CD4-positive, alpha-beta T cell treated with Interleukin-4 for 4 hours (primary cell): ENCODE measurements at regions not wholly inside any gene's neighbourhood (a gene's known extent, or its start where the extent isn't known, plus 50 kb on each side); places are given as distances from the start of the nearest gene placed in this dataset.
A peak's percentile ranks its signal among the peaks of the same experiment; 100 is the strongest.

Experiments
- DNase-seq: peaks from one replicate; pipeline ENCODE4 v3.0.0-alpha.2; 2020

- no peak for DNase-seq
Observed at GRCh38 chr2:18752667-18753422, 163.5 kb upstream of the NT5C1B start.

GRCh38 chr2:18752022-18752493 is 162.7 kb upstream of the NT5C1B start:
- no peak for DNase-seq

- no peak for DNase-seq
Observed at GRCh38 chr2:18750672-18751554, 161.5 kb upstream of the NT5C1B start.

GRCh38 chr2:18749912-18750526 is 160.7 kb upstream of the NT5C1B start:
- DNase-seq: peak; percentile 3

GRCh38 chr2:18745431-18746272 is 156.3 kb upstream of the NT5C1B start:
- no peak for DNase-seq

GRCh38 chr2:18741895-18742732 is 152.7 kb upstream of the NT5C1B start:
- DNase-seq: no peak

GRCh38 chr2:18741191-18741590 is 151.8 kb upstream of the NT5C1B start:
- no peak for DNase-seq

- DNase-seq: no peak
Observed at GRCh38 chr2:18740474-18740881, 151.1 kb upstream of the NT5C1B start.

- DNase-seq: no peak
Observed at GRCh38 chr2:18731666-18732065, 142.3 kb upstream of the NT5C1B start.

GRCh38 chr2:18724371-18725145 is 135.2 kb upstream of the NT5C1B start:
- no peak for DNase-seq

GRCh38 chr2:18723219-18723618 is 133.8 kb upstream of the NT5C1B start:
- no peak for DNase-seq

- no peak for DNase-seq
Observed at GRCh38 chr2:18722101-18722500, 132.7 kb upstream of the NT5C1B start.

GRCh38 chr2:18721038-18721922 is 131.9 kb upstream of the NT5C1B start:
- DNase-seq: no peak

GRCh38 chr2:18719978-18720775 is 130.8 kb upstream of the NT5C1B start:
- no peak for DNase-seq

GRCh38 chr2:18708203-18708715 is 118.9 kb upstream of the NT5C1B start:
- DNase-seq: no peak

- no peak for DNase-seq
Observed at GRCh38 chr2:18706001-18706400, 116.6 kb upstream of the NT5C1B start.

GRCh38 chr2:18704276-18704675 is 114.9 kb upstream of the NT5C1B start:
- no peak for DNase-seq

- no peak for DNase-seq
Observed at GRCh38 chr2:18703555-18703954, 114.2 kb upstream of the NT5C1B start.

- no peak for DNase-seq
Observed at GRCh38 chr2:18701981-18702380, 112.6 kb upstream of the NT5C1B start.
